Thoracic aorta (tissue), 2 donors: ENCODE measurements at regions not wholly inside any gene's neighbourhood (a gene's known extent, or its start where the extent isn't known, plus 50 kb on each side); places are given as distances from the start of the nearest gene placed in this dataset.

Experiments used
- ATAC-seq: fragments of 150-250 bp; one replicate; pipeline ENCODE4 v1.8.0; 2017; ENCODE audit warnings: low read depth; ENCODE audit not compliant: insufficient number of reproducible peaks, low FRiP score
- DNase-seq: peaks from one replicate; pipeline ENCODE4 v3.0.0-alpha.2; 2020; ENCODE audit warnings: low spot score
- H3K27ac ChIP-seq, 2 donors: fragments of 200-600 bp; sonication (generic); 1 replicate in 1 of 2; 2 replicates in 1 of 2; pipeline ENCODE4 v1.5.1; 2016; ENCODE audit warnings: mild to moderate bottlenecking in 2 of 2, moderate library complexity in 2 of 2
- H3K27me3 ChIP-seq: fragments of 200-600 bp; sonication (generic); replicated peaks from 2 replicates; pipeline ENCODE4 v1.6.0; 2016; ENCODE audit warnings: mild to moderate bottlenecking; ENCODE audit not compliant: insufficient read depth
- H3K36me3 ChIP-seq: fragments of 200-600 bp; sonication (generic); one replicate; pipeline ENCODE4 v1.5.1; 2016
- H3K4me1 ChIP-seq, 2 donors: fragments of 200-600 bp; sonication (generic); 1 replicate in 1 of 2; 2 replicates in 1 of 2; pipeline versions ENCODE4 v1.5.1 to v1.6.0; 2016; ENCODE audit warnings: low read depth in 2 of 2, mild to moderate bottlenecking in 1 of 2; ENCODE audit not compliant: control insufficient read depth in 1 of 2
- H3K4me3 ChIP-seq: fragments of 200-600 bp; sonication (generic); 2 replicates; pipeline ENCODE4 v1.5.1; 2016; ENCODE audit warnings: mild to moderate bottlenecking
- H3K9me3 ChIP-seq: fragments of 200-600 bp; sonication (generic); 2 replicates; pipeline ENCODE4 v1.5.1; 2016
- TF ChIP-seq, protein P1 (sequence below): fragments of 200-600 bp; sonication (generic); IDR thresholded peaks from one replicate; pipeline ENCODE4 v1.5.1; 2019; ENCODE audit warnings: antibody characterized with exemption

DNA sequence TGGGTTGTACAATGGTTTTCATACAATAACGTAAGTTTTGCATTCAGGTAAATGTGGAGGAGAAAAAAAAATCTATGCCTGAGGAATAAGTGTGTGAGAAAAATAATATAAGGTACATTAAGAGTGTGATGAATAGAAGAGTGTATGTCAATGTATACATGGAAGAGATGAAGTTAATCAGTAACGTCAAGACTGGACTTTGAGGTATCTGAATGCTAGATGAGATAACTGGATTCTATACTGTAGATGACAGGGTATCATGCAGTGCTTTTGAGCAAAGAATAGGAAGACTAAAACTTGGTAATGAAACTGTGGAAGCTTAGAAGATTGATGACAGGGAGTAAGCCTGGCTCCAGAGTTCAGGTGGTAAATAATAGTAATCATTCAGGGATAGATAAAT, 666.7 kb upstream of the SGO1 start:
- H3K36me3 ChIP-seq: no peaks in the 10 kb centered on the region
- no peaks in the 10 kb centered on the region for H3K9me3 ChIP-seq
- ATAC-seq: no peak
- no peaks in the 10 kb centered on the region for H3K27me3 ChIP-seq
- H3K4me1 ChIP-seq: no peaks in the 10 kb centered on the region
- H3K4me3 ChIP-seq: no peak overlapping the region
- no peak for DNase-seq
- TF ChIP-seq, protein P1, sequence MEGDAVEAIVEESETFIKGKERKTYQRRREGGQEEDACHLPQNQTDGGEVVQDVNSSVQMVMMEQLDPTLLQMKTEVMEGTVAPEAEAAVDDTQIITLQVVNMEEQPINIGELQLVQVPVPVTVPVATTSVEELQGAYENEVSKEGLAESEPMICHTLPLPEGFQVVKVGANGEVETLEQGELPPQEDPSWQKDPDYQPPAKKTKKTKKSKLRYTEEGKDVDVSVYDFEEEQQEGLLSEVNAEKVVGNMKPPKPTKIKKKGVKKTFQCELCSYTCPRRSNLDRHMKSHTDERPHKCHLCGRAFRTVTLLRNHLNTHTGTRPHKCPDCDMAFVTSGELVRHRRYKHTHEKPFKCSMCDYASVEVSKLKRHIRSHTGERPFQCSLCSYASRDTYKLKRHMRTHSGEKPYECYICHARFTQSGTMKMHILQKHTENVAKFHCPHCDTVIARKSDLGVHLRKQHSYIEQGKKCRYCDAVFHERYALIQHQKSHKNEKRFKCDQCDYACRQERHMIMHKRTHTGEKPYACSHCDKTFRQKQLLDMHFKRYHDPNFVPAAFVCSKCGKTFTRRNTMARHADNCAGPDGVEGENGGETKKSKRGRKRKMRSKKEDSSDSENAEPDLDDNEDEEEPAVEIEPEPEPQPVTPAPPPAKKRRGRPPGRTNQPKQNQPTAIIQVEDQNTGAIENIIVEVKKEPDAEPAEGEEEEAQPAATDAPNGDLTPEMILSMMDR: no peak
- H3K27ac ChIP-seq: no peak overlapping the region

DNA sequence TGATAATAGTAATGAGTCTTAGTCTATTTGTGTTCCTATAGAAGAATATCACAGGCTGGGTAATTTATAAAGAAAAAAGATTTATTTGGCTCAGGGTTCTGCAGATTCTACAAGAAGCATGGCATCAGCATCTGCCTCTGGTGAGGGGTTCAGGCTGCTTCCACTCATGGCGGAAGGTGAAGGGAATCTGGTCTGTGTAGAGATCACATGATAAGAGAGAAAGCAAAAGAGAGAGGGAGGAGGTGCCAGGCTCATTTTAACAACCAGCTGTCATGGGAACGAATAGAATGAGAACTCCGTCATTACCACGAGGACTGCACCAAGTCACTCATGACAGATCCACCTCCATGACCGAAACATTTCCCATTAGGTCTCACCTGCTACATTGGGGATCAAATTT, 664.0 kb upstream of the SGO1 start:
- DNase-seq (no peak), ATAC-seq (no peak)
- no peaks in the 10 kb centered on the region for H3K9me3 ChIP-seq
- H3K4me3 ChIP-seq: no peak overlapping the region
- H3K27ac ChIP-seq: no peak overlapping the region
- no peaks in the 10 kb centered on the region for H3K27me3 ChIP-seq
- TF ChIP-seq, protein P1: no peak
- no peaks in the 10 kb centered on the region for H3K36me3 ChIP-seq
- no peaks in the 10 kb centered on the region for H3K4me1 ChIP-seq

DNA sequence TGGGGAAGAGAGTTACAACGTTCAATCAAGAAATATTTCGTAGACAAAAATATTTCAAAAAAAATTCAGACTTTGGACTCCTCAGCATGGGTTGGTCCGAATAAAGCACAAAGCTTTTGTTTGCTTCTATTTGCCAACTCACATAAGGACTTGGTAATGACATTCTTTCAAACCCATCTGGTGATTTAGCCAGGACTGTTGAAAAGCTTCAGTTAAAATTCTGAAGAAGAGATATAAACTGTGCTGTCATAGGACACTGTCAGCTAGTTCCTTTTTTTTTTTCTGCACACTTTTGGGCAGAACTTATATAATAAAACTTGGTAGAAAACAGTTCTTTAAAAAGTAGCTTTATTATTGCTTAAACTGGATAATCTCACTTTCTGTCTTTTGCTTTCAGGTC, 660.8 kb upstream of the SGO1 start:
- no peak for ATAC-seq
- Histone ChIP-seq H3K27ac (no peak overlapping the region), H3K4me3 (no peak overlapping the region), H3K27me3 (no peaks in the 10 kb centered on the region), H3K9me3 (no peaks in the 10 kb centered on the region), H3K4me1 (no peaks in the 10 kb centered on the region), H3K36me3 (no peaks in the 10 kb centered on the region)
- DNase-seq: no peak
- TF ChIP-seq, protein P1: no peak

DNA sequence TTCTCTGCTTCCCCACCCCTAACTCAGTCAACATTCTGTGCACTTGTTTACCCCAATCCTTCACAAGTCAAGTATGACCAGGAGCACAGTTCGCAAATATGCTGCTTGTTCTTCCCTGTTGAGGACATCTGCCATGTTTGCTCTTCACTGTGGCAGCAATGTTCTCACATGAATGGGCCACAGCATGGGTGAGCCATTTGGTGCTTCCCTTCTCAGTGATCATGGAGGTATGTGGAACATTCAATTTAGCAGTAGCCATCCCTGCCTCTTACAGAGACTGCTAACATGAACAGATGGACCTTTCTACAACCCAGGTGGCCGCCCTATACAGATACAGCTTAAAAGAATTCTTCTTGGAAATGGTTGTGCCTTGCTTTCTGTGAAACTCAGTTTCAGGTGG, 660.1 kb upstream of the SGO1 start:
- ATAC-seq (no peak), DNase-seq (no peak)
- Histone ChIP-seq H3K27me3 (no peaks in the 10 kb centered on the region), H3K4me1 (no peaks in the 10 kb centered on the region), H3K4me3 (no peak overlapping the region), H3K9me3 (no peaks in the 10 kb centered on the region), H3K36me3 (no peaks in the 10 kb centered on the region), H3K27ac (no peak overlapping the region)
- TF ChIP-seq, protein P1: no peak

DNA sequence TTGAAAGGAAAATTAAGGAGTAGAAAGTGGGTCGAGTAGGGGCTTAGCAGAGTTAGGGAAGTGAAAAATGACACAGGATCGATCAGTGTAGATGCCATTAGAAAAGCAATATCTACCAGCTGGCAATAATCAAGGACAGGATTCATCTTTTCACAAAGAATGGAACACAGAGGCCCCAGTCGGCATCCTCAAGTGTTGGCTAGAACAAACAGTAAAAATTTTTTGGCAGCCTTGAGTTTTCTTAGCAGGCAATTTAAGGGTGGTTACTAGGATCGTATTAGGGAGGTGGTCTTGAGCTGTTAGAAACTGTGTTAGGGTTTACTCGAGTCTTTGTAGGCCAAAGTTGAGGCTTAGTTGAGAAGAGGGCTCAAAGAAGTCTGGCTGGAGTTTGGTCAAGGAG, 658.8 kb upstream of the SGO1 start:
- Histone ChIP-seq H3K36me3 (no peaks in the 10 kb centered on the region), H3K27ac (no peak overlapping the region), H3K27me3 (no peaks in the 10 kb centered on the region), H3K9me3 (no peaks in the 10 kb centered on the region), H3K4me3 (no peak overlapping the region), H3K4me1 (no peaks in the 10 kb centered on the region)
- no peak for DNase-seq
- TF ChIP-seq, protein P1: no peak
- ATAC-seq: no peak
